ENCODE measurements at regions not wholly inside any gene's neighbourhood (a gene's known extent, or its start where the extent isn't known, plus 50 kb on each side); places are given as distances from the start of the nearest gene placed in this dataset.

DNA sequence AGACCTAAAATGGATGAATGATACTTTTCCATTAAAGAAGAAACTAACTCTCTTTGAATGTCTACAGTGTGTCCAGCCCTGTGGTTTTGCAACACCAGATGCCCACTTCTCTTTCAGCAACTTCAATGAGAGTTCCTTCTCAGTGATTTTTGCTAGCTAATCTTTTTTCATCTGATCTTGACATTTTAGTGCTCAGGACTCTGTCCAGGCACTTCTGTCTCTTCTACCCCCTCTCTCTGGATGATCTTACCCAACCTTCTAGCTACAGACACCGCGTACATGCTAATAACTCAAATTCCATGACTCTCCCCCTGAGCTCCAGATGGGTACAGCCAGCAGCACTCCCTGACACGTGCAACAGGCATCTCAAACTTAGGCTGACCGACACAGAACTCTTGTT lies 161.1 kb upstream of the FOXN3 start:
- no peaks in the 10 kb centered on the region for H3K79me2 ChIP-seq (ENCODE audit: control insufficient read depth, insufficient read depth, low read length, unreplicated experiment)
- H3K27ac ChIP-seq (ENCODE audit: low read depth, low read length) = no peak overlapping the region
- no peak overlapping the region for H3K4me3 ChIP-seq (ENCODE audit: low read depth, low read length)
- H3K36me3 ChIP-seq (ENCODE audit: insufficient read depth, low read length) = no peaks in the 10 kb centered on the region
- no peaks in the 10 kb centered on the region for H3K27me3 ChIP-seq (ENCODE audit: insufficient read depth, low read length)
- H3K4me1 ChIP-seq (ENCODE audit: control insufficient read depth, insufficient read depth, low read length, unreplicated experiment) = no peaks in the 10 kb centered on the region
- H2AFZ ChIP-seq (ENCODE audit: low read length, unreplicated experiment) = no peak overlapping the region

DNA sequence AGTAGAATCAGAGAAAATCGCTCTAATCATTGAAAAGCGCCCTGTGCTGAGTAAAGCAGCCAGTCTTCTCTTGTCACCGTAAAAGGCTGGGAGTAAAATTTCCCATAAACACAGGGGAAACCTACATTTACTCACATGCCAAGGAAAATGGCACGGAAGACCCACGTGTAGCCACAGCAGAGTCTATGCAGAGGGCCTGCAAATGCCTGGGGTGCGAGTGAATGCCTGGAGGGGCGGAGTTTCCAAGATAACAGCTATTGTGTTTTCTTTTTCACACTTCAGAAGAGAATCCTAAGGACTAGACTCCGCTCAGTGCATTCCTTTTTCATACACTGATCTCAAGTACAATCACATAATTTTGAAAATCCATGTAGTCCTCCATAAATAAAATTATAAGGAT lies 159.9 kb upstream of the FOXN3 start:
- H3K4me1 ChIP-seq (ENCODE audit: control insufficient read depth, insufficient read depth, low read length, unreplicated experiment) = no peaks in the 10 kb centered on the region
- no peaks in the 10 kb centered on the region for H3K27me3 ChIP-seq (ENCODE audit: insufficient read depth, low read length)
- H3K79me2 ChIP-seq (ENCODE audit: control insufficient read depth, insufficient read depth, low read length, unreplicated experiment) = no peaks in the 10 kb centered on the region
- H2AFZ ChIP-seq (ENCODE audit: low read length, unreplicated experiment) = no peak overlapping the region
- no peaks in the 10 kb centered on the region for H3K36me3 ChIP-seq (ENCODE audit: insufficient read depth, low read length)
- no peak overlapping the region for H3K27ac ChIP-seq (ENCODE audit: low read depth, low read length)
- no peak overlapping the region for H3K4me3 ChIP-seq (ENCODE audit: low read depth, low read length)

DNA sequence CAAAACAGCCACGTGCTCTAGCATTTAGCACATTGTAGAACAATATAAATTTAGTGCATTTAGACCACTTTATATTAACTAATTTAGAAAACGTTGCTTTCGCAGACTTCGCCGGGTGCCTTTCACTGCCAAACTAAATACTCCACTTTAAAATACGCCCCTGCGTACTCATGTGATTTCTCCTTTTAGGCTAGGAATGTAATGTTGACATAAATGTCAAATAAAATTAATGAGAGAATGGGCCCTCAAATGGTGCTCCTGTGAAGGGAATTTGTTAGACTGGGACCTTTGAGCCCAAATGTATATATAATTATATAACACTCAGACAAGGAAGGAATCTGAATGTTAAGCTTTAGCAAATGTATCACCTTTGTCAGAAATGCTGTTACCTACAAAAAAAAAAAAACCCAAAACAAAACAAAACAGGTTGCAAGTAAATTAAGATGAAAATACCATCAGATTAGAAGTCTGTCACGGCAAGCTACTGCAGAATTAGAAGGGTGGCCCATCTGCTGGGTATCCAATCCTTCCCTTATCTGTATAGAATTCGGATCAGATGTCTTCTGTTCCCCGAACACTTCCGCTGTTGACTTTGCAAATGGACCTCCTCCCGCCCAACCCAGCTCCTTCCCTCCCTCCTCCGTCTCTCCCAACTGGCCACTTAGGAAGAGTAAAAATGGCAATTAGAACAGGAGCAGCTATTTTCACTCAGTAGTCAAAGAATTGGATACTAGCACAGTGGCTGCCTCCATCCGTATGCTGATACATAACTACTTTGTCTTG lies 159.3 kb upstream of the FOXN3 start:
- H3K79me2 ChIP-seq (ENCODE audit: control insufficient read depth, insufficient read depth, low read length, unreplicated experiment) = no peaks in the 10 kb centered on the region
- H3K4me1 ChIP-seq (ENCODE audit: control insufficient read depth, insufficient read depth, low read length, unreplicated experiment) = no peaks in the 10 kb centered on the region
- no peaks in the 10 kb centered on the region for H3K36me3 ChIP-seq (ENCODE audit: insufficient read depth, low read length)
- no peak overlapping the region for H3K27ac ChIP-seq (ENCODE audit: low read depth, low read length)
- H3K27me3 ChIP-seq (ENCODE audit: insufficient read depth, low read length) = no peaks in the 10 kb centered on the region
- no peak overlapping the region for H3K4me3 ChIP-seq (ENCODE audit: low read depth, low read length)
- no peak overlapping the region for H2AFZ ChIP-seq (ENCODE audit: low read length, unreplicated experiment)

DNA sequence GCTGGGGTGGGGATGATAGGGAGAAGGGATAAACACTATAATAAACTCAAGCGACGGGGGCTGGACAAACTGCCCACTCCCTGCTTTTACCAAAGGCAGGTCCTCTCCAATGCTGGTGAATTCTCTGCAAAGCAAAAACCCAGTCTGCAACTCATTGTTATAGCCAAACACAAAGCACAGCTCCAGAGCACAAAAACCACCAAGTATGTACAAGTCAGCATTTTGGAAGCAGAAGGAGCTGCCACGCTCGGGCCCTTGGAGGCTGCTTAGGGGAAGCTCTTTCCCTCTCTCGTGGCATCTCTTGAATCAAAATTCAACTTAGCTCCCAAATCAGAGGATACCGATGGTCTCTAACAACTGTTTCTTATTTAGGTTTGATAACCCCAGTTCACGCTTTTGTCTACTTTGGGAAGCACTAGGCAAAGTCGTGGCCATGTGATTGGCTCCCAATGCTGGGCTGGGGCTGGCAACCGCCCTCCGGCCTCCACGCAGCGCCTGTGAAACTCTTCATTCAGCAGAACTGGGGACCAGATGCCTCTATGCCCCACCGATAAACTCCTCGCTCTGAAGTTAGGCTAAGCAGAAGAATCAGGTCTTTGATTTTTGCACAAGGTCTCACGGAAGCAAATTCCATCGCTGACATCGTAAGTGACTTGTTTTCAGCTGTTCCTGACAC lies 158.5 kb upstream of the FOXN3 start:
- Histone ChIP-seq H2AFZ (ENCODE audit: low read length, unreplicated experiment) (no peak overlapping the region), H3K36me3 (ENCODE audit: insufficient read depth, low read length) (no peaks in the 10 kb centered on the region), H3K4me1 (ENCODE audit: control insufficient read depth, insufficient read depth, low read length, unreplicated experiment) (no peaks in the 10 kb centered on the region), H3K4me3 (ENCODE audit: low read depth, low read length) (no peak overlapping the region), H3K27ac (ENCODE audit: low read depth, low read length) (no peak overlapping the region), H3K27me3 (ENCODE audit: insufficient read depth, low read length) (no peaks in the 10 kb centered on the region), H3K79me2 (ENCODE audit: control insufficient read depth, insufficient read depth, low read length, unreplicated experiment) (no peaks in the 10 kb centered on the region)

DNA sequence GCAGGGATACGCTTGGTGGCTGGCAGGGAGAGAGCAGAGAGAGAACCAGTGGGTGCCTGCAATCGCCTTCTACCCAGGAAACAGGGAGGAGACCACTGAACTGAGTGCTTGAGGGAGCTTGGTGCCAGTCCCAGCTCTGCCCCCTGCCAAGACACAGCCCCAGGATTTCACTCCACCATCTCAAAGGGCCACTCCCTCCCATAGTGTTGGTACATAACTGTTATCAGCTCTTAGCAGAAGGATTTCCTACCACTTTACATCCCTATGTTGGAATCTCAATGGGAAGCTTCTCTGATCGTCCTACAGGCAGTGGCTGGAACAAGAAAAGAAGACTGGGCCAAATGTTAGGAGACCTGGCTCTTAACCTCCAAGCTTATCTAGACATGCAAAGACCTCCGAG lies 157.4 kb upstream of the FOXN3 start:
- H3K27ac ChIP-seq (ENCODE audit: low read depth, low read length) = no peak overlapping the region
- H3K4me3 ChIP-seq (ENCODE audit: low read depth, low read length) = no peak overlapping the region
- no peaks in the 10 kb centered on the region for H3K36me3 ChIP-seq (ENCODE audit: insufficient read depth, low read length)
- no peaks in the 10 kb centered on the region for H3K4me1 ChIP-seq (ENCODE audit: control insufficient read depth, insufficient read depth, low read length, unreplicated experiment)
- no peak overlapping the region for H2AFZ ChIP-seq (ENCODE audit: low read length, unreplicated experiment)
- no peaks in the 10 kb centered on the region for H3K79me2 ChIP-seq (ENCODE audit: control insufficient read depth, insufficient read depth, low read length, unreplicated experiment)
- no peaks in the 10 kb centered on the region for H3K27me3 ChIP-seq (ENCODE audit: insufficient read depth, low read length)

DNA sequence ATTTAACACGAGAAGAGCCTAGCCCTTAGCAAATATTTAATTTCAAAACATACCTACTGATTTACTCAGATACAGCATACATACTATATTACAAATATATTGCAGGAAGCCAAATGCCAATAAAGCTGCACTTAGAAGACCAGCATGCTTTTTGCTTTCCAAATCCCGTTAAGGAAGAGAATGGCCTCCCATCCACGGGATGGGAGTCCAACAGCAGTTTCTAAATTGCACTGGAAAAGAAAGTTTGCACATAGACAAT lies 156.3 kb upstream of the FOXN3 start:
- no peaks in the 10 kb centered on the region for H3K79me2 ChIP-seq (ENCODE audit: control insufficient read depth, insufficient read depth, low read length, unreplicated experiment)
- no peak overlapping the region for H3K27ac ChIP-seq (ENCODE audit: low read depth, low read length)
- no peaks in the 10 kb centered on the region for H3K36me3 ChIP-seq (ENCODE audit: insufficient read depth, low read length)
- H3K4me1 ChIP-seq (ENCODE audit: control insufficient read depth, insufficient read depth, low read length, unreplicated experiment) = no peaks in the 10 kb centered on the region
- H3K27me3 ChIP-seq (ENCODE audit: insufficient read depth, low read length) = no peaks in the 10 kb centered on the region
- H2AFZ ChIP-seq (ENCODE audit: low read length, unreplicated experiment) = no peak overlapping the region
- H3K4me3 ChIP-seq (ENCODE audit: low read depth, low read length) = no peak overlapping the region

DNA sequence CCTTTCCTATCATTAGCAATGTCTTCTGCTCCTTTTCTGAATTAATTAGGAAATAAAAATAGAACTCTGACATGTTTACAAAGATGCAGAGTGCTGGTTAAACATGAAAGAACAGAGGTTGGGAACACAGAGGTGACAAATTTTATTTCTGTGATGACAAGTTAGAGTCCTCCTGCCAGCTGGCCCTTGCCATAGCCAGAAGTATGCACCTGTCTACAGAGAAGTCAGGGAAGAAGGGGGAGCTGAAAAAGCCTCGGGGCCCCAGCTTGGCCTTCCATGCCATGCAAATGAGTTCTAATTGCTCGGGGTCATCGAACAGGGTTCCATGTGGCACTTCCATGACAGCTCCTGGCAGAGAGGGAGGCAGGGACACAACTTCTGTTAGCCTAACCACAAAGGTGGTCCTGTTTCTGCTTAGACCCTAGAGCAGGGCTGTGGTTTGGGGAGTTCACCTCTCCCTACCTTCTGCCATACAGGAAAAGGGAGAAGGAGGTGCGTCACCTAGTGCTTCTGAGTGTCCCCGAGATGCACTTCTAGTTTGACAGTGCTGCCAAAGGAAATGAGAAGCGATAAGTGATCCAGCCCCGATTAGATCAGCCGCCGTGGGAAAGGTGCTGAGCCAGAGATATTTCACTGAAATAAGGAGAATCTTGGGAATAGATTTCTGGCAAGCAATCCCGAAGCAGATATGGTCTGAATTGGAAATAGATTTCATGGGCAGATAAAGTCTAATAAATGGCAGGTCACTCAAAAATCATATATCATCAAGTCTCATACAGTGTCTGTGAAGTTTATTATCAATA lies 155.8 kb upstream of the FOXN3 start:
- Histone ChIP-seq H3K27ac (ENCODE audit: low read depth, low read length) (no peak overlapping the region), H3K4me1 (ENCODE audit: control insufficient read depth, insufficient read depth, low read length, unreplicated experiment) (no peaks in the 10 kb centered on the region), H3K4me3 (ENCODE audit: low read depth, low read length) (no peak overlapping the region), H3K36me3 (ENCODE audit: insufficient read depth, low read length) (no peaks in the 10 kb centered on the region), H3K79me2 (ENCODE audit: control insufficient read depth, insufficient read depth, low read length, unreplicated experiment) (no peaks in the 10 kb centered on the region), H3K27me3 (ENCODE audit: insufficient read depth, low read length) (no peaks in the 10 kb centered on the region), H2AFZ (ENCODE audit: low read length, unreplicated experiment) (no peak overlapping the region)

DNA sequence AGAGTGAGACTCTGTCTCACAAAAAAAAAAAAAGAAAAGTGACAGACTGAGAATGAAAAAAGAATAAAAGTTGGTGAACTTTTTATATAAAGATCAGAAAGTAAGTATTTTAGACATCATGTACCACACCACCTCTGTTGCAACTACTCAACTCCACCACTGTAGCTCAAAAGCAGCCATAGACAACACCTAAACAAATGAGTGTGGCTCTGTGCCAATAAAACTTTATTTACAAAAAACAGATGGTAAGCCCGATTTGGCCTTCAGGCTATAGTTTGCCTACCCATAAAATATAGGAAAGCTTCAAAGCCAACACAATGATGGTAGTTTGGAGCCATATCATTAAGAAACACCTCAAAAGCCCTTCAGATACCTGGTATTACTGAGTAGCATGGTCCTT lies 154.5 kb upstream of the FOXN3 start:
- Histone ChIP-seq H3K79me2 (ENCODE audit: control insufficient read depth, insufficient read depth, low read length, unreplicated experiment) (no peaks in the 10 kb centered on the region), H2AFZ (ENCODE audit: low read length, unreplicated experiment) (no peak overlapping the region), H3K4me3 (ENCODE audit: low read depth, low read length) (no peak overlapping the region), H3K4me1 (ENCODE audit: control insufficient read depth, insufficient read depth, low read length, unreplicated experiment) (no peaks in the 10 kb centered on the region), H3K27me3 (ENCODE audit: insufficient read depth, low read length) (no peaks in the 10 kb centered on the region), H3K36me3 (ENCODE audit: insufficient read depth, low read length) (no peaks in the 10 kb centered on the region), H3K27ac (ENCODE audit: low read depth, low read length) (no peak overlapping the region)

DNA sequence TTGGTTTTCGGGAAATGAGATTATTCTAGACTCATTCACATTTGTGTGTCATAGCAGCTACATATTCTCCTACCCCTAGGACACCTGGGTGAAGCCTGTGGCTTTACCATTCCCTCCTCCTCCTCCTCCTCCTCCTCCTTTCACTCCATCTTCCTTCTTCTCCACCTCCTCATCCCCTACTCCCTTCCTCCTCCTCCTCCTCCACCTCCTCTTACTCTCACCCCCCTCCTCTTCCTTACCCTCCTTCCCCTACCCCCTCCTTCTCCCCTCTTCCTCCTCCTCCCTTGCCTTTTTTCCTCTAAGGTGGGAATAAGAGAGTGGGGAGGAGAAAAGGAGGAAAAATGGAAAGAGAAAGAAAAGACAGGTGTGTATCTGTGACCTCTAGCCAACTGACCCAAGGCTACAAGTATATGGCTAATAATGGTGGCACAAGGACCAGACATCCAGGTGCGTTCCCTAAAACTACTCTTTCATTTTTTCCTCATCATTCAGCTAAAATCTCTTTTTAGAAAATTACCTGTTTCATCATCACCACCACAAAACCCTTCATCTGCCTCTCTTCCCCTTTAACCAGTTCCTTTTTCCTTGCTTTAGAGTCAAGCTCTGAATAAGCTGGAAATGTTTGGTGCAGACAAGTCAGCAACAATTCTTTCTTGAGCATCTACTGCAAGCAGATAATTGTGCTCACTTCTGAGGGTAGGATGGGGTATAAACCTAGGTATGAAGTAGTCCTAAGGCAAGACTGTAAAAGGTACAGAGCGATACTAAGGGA lies 149.8 kb upstream of the FOXN3 start:
- no peaks in the 10 kb centered on the region for H3K79me2 ChIP-seq (ENCODE audit: control insufficient read depth, insufficient read depth, low read length, unreplicated experiment)
- H3K36me3 ChIP-seq (ENCODE audit: insufficient read depth, low read length) = no peaks in the 10 kb centered on the region
- no peaks in the 10 kb centered on the region for H3K27me3 ChIP-seq (ENCODE audit: insufficient read depth, low read length)
- H3K27ac ChIP-seq (ENCODE audit: low read depth, low read length) = no peak overlapping the region
- no peak overlapping the region for H2AFZ ChIP-seq (ENCODE audit: low read length, unreplicated experiment)
- H3K4me3 ChIP-seq (ENCODE audit: low read depth, low read length) = no peak overlapping the region
- no peaks in the 10 kb centered on the region for H3K4me1 ChIP-seq (ENCODE audit: control insufficient read depth, insufficient read depth, low read length, unreplicated experiment)

DNA sequence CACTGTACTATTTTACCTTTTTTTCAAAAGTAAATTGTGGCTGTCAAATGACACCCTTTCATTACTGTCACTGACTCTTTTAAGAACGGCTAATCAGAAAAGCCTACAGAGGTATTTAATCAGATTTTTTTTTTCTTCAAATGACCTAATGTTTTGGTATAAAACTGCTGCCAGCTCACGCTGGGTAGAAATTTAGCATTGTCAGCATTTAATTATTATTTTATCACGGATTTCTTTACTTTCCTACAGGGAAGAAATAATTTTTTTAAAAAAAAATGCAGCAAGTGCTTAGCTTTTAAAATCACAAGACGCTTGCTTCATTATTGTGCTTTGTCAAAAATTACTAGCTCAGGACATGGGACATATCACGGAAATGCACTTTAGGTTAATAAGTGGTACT lies 149.1 kb upstream of the FOXN3 start:
- Histone ChIP-seq H2AFZ (ENCODE audit: low read length, unreplicated experiment) (no peak overlapping the region), H3K79me2 (ENCODE audit: control insufficient read depth, insufficient read depth, low read length, unreplicated experiment) (no peaks in the 10 kb centered on the region), H3K27ac (ENCODE audit: low read depth, low read length) (no peak overlapping the region), H3K36me3 (ENCODE audit: insufficient read depth, low read length) (no peaks in the 10 kb centered on the region), H3K4me3 (ENCODE audit: low read depth, low read length) (no peak overlapping the region), H3K27me3 (ENCODE audit: insufficient read depth, low read length) (no peaks in the 10 kb centered on the region), H3K4me1 (ENCODE audit: control insufficient read depth, insufficient read depth, low read length, unreplicated experiment) (no peaks in the 10 kb centered on the region)

Measured in ACC112 (cell line).